COLO668 (cell line): ENCODE measurements at regions not wholly inside any gene's neighbourhood (a gene's known extent, or its start where the extent isn't known, plus 50 kb on each side); places are given as distances from the start of the nearest gene placed in this dataset.
A peak's percentile ranks its signal among the peaks of the same experiment; 100 is the strongest.
"Not testable (repeated sequence)": the region's sequence is repeated elsewhere in the genome, so short reads cannot be mapped to it uniquely, and the experiment has no call there.

ENCODE experiments used
- DNase-seq: peaks from one replicate; lab custom pipeline; 2025; ENCODE audit not compliant: unreplicated experiment; lab: John Stamatoyannopoulos, UW

- peak; percentile 49 for DNase-seq
These were observed 107.6 kb upstream of the CYRIA start for GRCh38 chr2:16773080-16773713.

- DNase-seq: no peak
These were observed 102.3 kb upstream of the CYRIA start for GRCh38 chr2:16767789-16768476.

- no peak for DNase-seq
These were observed 99.7 kb upstream of the CYRIA start for GRCh38 chr2:16765356-16765755.

GRCh38 chr2:16764487-16764886 is 98.9 kb upstream of the CYRIA start:
- DNase-seq: no peak

GRCh38 chr2:16763493-16763899 is 97.9 kb upstream of the CYRIA start:
- DNase-seq: no peak

- no peak for DNase-seq
These were observed 97.4 kb upstream of the CYRIA start for GRCh38 chr2:16763056-16763455.

GRCh38 chr2:16760426-16760825 is 94.8 kb upstream of the CYRIA start:
- DNase-seq: no peak

GRCh38 chr2:16756831-16757644 is 91.4 kb upstream of the CYRIA start:
- DNase-seq: peak; percentile 69

- DNase-seq: no peak
These were observed 89.8 kb upstream of the CYRIA start for GRCh38 chr2:16755442-16755841.

- not testable (repeated sequence) for DNase-seq
These were observed 87.4 kb upstream of the CYRIA start for GRCh38 chr2:16753025-16753424.

GRCh38 chr2:16750925-16751214 is 85.2 kb upstream of the CYRIA start:
- not testable (repeated sequence) for DNase-seq

GRCh38 chr2:16750175-16750924 is 84.7 kb upstream of the CYRIA start:
- no peak for DNase-seq

- DNase-seq: not testable (repeated sequence)
These were observed 83.1 kb upstream of the CYRIA start for GRCh38 chr2:16748511-16749266.

GRCh38 chr2:16747689-16748088 is 82.1 kb upstream of the CYRIA start:
- no peak for DNase-seq

GRCh38 chr2:16747257-16747656 is 81.6 kb upstream of the CYRIA start:
- DNase-seq: no peak

GRCh38 chr2:16746833-16747232 is 81.2 kb upstream of the CYRIA start:
- DNase-seq: no peak

- DNase-seq: no peak
These were observed 80.7 kb upstream of the CYRIA start for GRCh38 chr2:16746329-16746728.

- DNase-seq: no peak
These were observed 79.8 kb upstream of the CYRIA start for GRCh38 chr2:16745466-16745865.

GRCh38 chr2:16744521-16744920 is 78.9 kb upstream of the CYRIA start:
- DNase-seq: no peak

GRCh38 chr2:16742026-16742425 is 76.4 kb upstream of the CYRIA start:
- no peak for DNase-seq

- no peak for DNase-seq
These were observed 75.9 kb upstream of the CYRIA start for GRCh38 chr2:16741498-16741897.
